GM12874 (cell line): ENCODE measurements at regions not wholly inside any gene's neighbourhood (a gene's known extent, or its start where the extent isn't known, plus 50 kb on each side); places are given as distances from the start of the nearest gene placed in this dataset.

ENCODE experiments used
- TF ChIP-seq, protein P1 (sequence below): IDR thresholded peaks from 2 replicates; pipeline ENCODE4 v1.5.1; 2011; ENCODE audit warnings: low read depth, mild to moderate bottlenecking, control low read depth, low read length, moderate library complexity; ENCODE audit not compliant: insufficient read depth

DNA sequence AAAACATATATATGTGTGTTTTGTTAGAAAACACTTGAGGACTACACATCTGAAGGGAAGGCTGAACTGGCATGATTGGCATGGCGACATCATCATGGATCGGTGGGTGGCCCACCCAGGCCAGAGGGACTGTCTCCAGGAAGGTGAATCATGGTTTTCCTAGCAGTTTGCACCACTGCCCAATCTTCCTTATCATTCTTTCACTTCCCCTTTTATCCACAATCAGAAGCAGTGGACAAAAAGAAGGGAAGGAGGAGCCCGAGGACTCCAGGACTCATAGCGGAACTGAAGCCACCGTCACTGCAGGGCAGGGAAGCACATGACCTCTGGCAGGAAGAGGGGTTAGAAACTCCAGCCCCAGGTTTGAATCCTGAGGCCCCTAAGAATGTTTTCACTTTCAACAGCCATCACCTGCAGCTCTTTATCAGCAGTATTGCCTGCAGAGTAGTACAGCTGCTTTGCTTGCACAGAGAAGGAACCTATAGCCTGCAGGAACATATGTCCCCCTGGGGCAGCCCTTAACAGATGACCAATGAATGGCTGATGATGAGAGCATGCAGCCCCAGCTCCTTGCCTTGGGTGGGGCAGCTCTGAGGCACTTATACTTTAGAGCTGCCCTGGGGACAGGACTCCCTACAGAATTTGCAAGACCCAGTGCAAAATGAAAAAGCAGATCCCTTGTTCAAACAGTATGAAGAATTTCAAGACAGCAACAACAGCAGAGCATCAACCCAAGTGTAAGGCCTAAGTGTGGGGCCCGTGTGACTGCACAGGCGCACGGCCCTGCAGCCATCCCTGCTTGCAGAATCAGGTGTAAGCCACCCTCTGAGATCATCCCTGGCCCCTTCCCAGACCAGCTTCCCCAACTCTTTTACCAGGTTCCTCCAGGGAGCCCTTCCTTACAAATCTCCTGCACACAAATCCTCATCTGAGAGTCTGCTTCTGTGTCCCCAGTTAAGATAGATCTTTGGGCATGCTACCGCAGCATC lies 241.8 kb upstream of the IRF2BP2 start:
- TF ChIP-seq, protein P1, sequence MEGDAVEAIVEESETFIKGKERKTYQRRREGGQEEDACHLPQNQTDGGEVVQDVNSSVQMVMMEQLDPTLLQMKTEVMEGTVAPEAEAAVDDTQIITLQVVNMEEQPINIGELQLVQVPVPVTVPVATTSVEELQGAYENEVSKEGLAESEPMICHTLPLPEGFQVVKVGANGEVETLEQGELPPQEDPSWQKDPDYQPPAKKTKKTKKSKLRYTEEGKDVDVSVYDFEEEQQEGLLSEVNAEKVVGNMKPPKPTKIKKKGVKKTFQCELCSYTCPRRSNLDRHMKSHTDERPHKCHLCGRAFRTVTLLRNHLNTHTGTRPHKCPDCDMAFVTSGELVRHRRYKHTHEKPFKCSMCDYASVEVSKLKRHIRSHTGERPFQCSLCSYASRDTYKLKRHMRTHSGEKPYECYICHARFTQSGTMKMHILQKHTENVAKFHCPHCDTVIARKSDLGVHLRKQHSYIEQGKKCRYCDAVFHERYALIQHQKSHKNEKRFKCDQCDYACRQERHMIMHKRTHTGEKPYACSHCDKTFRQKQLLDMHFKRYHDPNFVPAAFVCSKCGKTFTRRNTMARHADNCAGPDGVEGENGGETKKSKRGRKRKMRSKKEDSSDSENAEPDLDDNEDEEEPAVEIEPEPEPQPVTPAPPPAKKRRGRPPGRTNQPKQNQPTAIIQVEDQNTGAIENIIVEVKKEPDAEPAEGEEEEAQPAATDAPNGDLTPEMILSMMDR: no peak

DNA sequence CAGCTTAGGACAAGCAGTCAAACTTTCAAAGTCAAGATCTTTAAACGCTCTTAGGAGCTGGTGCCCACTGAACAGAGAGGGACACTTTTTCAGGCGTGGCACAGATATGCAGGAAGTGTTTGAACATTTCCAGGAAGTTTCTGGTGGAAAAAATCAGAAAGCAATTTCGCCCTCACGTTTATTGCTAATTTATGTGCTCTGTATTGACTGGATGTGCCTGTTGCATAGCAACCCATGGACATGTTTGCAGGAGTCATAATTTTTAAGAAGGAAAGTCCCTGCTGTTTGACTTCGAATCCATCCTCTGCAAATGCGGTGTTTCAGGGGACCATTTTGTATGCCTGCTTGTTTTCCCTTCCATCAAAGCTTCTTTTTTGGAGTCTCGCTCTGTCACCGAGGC lies 239.9 kb upstream of the IRF2BP2 start:
- TF ChIP-seq, protein P1: no peak

DNA sequence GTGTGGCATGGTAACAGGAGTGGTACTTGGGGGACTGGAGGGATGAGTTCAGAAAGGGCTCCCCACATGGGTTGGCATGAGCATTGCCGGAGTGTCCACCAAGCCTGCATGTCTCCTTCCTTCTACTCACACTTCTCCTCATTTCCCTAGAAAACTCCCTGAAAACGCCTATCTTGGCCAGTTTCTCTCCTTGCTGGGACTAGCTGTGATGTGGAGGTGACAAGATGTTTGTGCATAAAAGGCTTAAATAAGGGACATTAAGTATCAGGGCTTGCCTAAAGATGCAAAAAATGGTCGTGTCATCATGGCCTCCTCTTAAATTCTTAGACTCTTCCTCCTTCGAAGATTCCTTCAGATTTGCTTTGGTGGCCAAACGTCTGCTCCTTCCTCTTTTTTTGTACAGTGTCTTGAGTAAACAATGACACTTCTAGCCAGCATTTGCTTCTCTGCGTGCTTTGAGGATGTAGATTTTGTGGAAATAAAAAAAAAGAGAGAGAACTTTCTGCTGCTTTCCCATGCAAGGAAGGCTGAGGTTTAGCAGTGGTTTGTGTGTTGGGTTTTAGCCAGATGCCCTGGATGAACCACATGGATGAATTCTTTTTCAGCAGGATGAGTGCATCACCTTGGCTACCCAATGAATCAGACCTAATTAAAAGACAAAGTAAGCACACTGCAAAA lies 239.1 kb upstream of the IRF2BP2 start:
- TF ChIP-seq, protein P1: no peak

DNA sequence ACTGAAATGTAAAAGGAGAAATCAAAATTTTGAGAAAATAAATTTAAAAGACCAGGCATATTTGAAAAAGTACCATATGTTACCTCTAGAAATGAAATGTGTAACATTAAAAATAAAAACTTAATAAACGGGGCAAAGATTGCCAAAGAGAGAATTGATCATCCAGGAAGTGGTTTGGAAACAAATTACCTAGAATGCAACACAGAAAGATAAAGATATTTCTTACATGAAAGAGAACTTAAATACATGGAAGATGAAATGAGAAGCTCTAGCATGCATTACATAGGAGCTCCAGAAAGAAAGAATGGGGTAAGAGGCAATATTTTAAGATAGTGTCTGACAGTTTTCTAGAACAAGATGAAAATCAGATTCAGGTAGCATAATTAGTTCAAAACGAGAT lies 235.9 kb upstream of the IRF2BP2 start:
- TF ChIP-seq, protein P1: no peak

DNA sequence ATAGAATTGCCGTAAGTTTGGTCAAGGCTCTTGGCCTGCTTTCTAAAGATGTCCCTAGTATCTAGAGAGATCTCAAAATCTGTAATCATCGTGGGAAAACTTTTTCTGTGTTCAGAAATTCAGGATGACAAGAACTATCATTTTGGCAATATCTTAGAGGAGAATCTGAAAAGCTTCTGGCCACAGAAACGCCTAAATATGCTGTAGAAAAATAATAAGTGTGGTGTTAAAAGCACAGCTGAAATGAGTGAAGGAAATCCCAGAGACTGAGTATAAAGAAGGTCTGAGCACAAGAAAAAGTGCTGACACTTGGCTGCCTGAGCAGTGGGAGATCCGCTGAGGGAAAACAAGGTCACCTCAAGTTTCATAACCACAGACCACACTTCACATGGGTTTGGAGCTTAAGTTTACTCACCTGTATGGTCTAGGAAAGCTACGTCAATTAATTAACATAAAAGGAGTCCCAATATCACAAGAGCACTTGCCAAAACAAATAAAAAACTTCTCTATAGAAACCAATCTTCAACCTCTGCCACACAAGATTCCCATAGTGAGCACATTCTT lies 235.2 kb upstream of the IRF2BP2 start:
- TF ChIP-seq, protein P1: no peak

DNA sequence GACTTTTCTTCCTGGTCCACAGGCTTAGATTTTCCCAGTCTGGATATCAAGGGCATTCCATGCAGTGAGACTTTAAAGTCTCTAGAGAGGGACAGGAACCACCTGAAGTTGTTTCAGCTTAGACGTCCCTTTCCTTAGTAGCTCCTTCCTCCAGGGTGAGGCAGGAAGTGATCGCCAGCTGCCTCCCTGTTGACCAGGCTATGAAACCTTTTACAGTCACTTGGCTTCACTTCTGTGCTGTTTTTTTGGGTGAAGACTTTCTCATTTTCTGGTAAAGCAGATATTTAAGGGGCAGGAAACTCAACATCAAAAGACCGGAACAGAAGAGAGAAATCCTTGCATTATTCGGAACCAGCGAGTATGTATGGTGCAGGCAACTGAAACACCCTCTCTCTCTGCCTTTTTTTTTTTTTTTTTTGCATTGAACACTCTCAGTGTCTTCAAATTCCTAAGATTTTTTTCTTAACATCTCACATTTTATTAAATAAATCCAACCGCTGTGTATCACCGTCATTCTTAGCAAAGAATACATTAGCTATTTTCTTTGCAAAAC lies 234.6 kb upstream of the IRF2BP2 start:
- TF ChIP-seq, protein P1: no peak

DNA sequence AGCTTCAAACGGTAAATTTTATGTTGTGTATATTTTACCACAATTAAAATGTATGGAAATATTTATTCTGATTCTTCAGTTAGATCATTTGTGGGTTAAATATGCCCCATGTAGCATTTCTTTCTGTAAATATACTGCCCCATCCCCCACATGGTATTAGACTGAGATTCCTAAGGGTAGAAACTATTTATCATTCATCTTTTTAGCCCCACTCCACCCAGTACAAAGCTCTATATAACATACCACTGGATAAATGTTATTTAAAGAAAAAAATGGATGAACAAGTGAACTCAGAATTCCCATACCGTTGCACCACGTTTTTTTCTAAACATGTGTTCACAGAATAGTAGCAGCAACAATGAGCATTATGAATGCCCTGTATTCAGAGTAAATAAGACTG lies 234.0 kb upstream of the IRF2BP2 start:
- TF ChIP-seq, protein P1: no peak
